GM18511 (cell line): ENCODE measurements at regions not wholly inside any gene's neighbourhood (a gene's known extent, or its start where the extent isn't known, plus 50 kb on each side); places are given as distances from the start of the nearest gene placed in this dataset.

ENCODE experiments used
- ATAC-seq: cut with Tn5 transposase; IDR thresholded peaks from one replicate; pipeline ENCODE4 v1.9.1; 2021; ENCODE audit warnings: mild to moderate bottlenecking, moderate library complexity; ENCODE audit not compliant: unreplicated experiment

DNA sequence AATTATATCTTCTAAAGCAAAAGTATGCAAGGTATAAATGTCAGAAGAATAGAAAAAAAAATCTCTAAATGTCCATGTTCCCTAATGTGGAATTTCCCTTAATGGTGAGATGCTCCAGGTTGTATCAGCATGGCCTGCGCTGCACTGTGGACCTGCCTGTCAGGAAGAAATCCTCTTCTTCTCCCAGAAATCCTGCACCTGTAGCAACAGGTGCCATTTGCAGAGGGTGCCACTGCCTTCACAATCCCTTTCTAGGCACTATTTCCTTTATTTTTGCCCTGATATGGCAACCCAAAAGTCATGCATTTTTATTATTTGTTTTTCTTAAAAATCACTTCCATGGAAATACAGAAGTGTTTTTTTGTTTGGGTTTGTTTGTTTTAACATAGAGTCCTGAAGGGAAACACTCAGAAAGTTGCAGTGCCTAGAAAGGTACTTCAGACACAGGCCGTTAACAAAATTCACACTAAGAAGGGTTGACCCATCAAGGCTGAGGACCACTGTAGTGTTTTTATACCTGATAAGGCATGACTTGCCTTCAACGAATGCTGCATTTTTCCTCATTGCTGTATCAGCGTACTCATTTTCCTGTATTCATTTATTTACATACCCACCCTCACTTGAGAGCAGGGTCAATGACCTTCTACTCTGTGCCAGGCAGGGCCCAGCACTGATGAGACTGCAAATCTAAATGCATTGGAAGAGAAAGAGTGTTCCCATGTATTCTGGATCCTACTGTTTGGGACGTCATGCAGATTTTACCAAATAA, 177.8 kb downstream of the SNX18 start:
- ATAC-seq = no peak

DNA sequence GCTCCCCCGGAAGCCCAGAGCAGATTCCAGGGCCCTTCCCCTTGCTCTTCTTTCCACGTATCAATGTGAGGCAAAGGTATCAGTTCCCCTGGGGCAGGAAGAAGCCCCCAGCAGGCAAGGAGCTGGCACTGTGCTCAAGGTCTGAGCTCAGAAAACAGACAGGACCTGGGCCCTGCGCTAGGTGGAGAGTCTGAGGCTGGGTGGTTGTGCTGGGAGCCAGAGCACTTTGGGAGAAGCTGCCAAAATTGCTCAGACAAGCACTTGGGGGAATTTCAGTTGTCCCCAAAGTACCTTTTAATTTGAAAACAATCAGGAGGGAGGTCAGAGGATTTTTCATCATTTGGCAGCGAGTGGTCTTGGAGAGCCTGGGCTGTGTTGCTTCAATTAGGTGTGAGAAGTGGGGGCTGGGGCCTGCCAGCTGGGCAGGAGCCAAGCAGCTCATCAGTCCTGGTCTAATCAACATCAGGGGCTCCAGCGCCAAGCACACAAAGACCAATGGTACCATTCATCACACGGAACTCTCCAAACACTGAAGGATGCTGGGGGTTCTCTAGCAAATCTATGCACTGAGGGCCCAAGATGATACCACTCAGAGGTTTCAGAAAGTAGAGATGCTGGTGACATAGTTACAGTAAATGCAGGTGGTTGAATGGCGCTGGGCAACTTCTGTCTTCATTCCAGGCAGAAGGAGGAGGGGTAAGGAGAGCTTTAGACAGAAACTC, 176.5 kb downstream of the SNX18 start:
- ATAC-seq = no peak

DNA sequence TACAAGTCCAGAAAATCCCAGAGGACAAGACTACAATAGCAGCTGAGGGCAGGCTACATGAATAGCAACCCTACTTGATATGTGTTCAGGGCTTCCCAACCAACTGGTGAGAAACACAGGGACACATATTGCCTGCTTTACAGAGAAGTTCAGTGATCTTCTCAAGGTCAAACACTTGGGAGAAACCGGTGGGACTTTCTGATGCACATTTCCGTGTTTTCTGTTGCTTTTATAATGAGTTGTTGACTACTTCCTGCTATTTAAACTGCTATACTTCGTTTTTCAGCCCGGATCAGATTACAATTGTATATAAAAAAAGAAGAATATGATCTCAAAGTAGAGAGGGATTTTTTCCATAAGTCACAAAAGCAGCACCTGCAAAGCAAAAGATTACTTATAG, 175.1 kb downstream of the SNX18 start:
- no peak for ATAC-seq

DNA sequence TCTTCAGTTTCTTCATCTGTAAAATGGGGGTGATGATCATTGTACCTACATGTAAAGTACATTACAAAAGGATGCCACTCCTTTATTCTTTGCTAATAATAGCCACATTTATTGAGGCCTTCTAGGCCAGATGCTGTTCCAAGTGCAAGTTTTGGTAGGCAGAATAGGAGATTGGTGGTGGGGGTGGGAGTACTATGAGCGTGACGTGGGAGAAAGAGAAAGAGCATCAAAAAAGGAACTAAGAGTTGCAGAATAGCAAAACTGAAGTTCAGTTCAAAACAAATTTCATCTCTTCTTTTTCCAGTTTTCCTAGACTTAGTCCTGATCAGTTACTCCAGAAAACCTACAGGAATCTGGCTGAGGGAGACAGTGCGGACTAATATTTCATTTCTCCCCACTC, 174.1 kb downstream of the SNX18 start:
- ATAC-seq = no peak

DNA sequence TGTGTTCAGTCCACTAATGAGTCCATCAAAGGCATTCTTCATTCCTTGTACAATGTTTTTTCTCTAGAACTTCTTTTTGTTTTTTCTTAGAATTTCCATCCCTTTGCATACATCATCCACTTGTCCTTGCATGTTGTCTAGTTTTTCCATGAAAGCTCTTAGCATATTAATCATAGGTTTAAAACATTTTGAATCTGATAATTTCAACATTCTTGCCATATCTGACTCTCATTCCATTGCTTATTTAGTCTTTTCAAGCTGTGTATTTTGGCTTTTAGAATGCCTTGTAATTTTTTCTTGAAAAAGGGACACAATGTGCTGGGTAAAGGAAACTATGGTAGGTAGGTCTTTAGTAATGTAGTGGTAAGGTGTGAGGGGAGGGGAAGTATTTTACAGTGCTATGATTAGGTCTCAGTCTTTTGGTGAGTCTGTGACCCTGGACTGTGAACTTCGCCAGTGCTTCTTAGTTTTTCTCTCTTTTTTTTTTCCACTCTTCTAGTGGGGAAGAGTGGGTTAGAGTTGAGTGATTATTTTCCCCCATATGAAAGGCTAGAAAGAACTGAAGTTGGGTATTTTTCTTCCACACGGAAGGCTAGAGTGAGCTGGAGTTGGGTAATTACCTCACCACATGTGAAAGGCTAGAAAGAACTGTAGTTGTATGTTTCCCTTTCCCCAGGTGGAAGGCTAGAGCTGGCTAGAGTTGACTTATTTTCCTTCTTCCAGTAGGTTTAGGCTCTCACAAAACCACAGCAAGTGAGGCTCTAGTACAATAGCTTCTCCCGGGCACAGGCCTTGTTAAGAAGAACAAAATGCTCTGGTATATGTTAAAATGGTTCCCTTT, 172.1 kb downstream of the SNX18 start:
- ATAC-seq = no peak

DNA sequence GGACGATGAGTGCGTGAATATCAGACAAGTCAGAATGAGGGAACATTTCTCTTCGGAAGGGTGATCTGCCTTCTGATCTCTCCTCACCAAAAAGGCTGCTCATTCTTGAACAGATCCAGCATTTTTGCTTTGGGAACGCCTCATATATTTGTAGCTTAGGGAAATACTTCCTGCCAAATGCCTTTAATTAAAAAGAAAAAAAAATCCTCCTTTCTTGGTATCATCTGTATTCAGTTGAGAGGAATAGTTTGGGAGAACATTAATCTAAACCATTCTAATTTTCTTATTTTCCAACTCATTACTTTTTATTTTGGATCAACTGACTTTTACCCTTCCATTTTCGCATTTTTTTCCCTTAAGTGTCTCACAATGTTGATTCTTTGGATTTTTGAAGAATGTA, 163.4 kb downstream of the SNX18 start:
- no peak for ATAC-seq

DNA sequence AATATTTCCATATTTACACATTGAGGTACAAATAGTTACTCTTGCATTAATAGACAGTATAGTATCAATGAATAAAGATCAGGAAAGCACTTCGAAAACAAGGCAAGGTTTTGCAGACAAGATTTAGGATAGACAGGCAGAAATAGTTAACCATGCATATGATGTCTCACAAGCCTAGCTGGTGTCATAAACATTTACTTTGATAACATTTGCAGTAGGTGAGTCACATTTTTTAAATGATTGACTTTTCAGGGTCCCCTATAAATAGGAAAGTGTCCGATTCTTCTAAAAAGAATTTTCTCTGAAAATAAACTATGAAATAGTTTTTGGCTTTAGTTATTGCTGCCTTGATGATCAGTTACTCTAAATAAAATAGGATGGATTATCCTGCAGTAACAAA, 162.1 kb downstream of the SNX18 start:
- no peak for ATAC-seq

DNA sequence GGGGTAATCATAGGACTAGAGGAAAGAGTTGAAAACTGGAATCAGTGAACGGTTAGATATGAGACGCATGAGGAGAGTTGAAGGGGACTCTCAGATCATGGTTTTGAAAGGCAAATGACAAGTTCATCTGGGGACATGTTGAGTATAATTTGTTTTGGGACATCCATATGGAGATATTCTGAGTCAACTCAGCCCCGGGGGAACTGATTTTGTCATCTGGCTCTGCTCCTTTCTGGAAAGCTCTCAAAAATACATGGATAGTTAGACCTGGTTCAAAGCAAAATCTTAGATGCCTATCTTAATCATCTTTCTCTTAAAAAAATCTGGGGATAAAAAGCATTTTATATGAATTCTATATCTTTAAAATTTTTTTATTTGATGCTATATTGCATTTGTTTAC, 161.2 kb downstream of the SNX18 start:
- ATAC-seq = no peak

DNA sequence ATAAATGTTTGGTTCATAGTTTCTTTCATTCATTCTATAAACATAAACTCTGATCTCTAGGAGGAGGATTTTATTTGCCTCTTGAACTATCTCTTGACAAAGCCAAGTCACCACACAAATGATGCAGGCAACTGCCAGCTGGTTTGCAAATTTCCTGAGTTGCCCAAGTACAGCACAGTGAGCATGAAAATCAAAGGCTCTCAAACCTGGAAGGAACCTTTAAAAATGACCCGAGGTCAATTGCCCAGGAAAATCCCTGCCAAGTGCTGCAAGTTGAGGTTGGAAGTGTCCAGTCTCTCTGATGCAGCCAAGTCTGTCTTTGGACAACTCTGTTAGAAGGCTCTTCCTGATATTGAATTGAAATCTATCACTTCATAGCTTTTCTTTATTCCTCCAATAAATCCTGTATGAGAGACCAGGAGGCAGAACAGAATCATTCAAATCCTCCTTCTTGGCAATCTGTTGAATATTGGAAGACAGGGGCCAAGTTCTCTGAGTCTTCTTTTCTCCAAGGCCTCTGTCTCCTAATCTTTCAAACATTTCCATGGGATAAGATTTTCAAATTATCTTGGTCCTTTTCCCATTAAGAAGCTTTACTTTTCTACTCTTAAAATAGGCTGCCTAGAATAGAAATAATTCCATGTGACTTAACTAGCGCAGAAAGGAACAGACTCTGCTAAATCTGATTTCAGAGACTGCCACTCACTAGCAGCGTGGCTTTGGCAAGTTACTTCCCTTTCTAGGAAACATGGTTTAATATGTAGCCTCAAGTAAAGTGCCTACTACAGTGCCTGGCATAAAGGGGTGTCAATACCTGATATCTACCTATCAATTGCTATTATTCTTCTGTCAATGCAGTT, 159.2 kb downstream of the SNX18 start:
- no peak for ATAC-seq

DNA sequence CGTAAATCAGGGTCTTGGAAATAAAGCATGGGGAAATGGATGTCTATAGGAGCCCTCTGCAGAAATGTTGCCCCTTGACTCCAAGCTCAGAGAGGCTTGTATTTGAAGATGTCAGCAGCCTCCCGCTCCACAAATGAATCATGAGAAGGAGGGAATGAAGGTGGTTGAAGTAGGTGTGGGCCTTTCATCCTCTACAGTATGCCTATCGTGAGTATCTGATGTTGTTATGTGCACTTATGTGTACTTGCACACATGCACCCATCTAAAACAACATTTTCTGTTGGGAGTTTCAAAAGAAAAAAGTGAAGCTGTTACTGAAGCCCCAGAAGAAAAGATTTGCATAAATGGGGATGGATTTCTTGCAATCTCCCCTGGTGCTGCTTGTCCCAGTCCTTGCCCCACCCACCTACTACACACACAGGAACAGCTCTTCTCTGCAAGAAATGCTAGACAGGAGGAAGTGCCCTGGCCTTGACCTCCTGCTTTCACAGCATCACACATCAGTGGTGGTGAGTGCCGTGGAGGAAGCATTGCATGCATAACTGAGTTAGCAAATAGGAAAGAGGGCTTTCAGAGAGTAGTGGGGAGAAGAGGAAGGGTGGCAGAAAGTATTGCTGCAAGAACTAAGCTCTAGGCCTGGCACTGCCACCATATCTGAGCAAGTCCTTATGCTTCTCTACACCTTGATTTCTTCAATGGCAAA, 156.1 kb downstream of the SNX18 start:
- peak; percentile 92 for ATAC-seq

DNA sequence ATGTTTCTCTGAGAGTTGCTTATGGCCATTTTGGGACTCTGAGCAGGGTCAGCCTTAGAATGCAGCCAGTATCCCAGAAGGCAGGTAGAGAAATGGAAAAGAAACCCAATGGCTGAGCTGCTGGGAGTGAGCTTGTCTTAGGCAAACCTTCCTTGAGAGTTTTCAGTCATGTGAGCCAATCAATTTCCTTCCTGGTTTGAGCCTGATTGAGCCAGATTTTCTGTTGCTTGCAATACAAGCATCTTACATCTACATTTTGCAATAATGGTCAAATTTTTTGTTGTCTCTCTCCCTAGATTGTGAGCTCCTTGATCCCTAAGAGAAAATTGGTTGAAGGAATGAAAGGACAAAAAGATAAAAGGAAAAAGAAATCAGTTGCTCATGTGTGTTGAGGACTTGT, 155.3 kb downstream of the SNX18 start:
- no peak for ATAC-seq

DNA sequence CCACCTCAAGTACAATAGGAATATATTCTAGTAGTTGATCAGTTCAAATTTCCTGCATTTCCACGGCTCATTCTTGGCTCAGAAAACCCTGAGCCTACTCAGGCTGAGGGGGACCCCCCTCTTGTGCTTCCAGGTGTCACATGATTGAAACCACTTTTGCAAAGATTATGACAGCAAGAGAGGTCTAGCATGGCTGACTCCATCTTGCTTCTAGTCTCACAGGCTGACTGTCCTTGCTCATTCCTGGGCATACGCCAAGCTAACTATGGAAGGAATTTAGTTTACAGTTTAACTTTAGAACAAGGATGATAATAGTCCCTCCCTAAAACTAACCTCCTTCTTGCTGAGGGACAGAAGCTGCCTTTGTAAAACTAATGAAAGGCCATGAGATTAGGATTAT, 154.1 kb downstream of the SNX18 start:
- ATAC-seq = no peak

DNA sequence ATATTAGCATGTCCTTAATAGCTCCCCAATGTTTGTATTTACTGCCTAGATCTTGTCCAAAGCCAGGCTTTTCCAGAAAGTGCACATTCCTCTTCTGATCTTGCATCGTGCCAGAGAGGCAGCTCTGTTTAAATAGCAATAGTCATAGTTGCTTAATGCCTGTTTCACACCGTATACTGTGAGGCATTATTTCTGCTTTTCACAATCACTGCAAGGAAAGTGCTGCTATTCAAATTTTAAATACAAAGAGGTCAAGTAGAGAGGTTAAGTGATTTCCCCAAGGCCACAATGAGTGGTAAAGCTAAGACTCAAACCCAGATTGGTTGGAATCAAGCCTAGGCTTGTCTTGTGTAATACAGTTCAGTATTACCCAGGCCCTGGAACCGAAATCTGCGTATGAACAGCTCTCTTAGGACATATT, 153.6 kb downstream of the SNX18 start:
- no peak for ATAC-seq

DNA sequence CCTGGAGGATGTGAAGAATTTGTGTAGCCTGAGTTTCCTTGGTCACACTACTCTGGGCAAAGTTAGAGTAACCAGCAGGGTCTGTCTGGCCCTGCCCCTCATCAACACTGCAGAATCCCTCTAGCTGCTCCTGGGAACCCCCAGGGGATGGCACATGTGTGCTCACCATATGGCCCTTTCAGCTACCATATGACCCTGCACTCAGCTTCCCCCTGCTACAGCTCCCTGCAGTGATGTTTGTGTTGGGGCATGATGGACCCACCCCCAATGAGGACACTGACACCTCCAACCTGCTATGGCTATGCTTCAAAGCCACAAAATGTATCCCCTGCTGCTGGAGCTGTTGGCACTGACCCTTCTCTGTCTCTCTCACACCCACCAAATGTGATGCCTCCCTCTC, 152.7 kb downstream of the SNX18 start:
- ATAC-seq = no peak

DNA sequence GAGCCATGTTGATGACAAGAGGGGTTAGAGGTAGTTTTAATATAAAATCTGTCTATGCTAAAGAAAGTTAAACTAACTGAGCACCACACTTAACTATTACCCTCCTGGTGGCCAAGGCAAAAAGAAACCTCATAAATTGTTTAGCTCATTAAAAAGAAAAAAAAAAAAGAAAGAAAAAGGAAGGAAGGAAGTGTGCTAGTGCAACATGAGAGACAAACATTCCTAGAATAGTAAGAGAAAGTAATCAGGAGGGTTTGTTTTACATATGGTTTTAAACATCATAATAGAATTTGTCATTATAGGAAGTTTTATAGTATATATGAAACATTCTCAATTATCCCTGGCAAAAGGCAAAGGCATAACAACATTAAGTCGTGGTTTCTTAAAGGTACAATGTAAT, 152.3 kb downstream of the SNX18 start:
- no peak for ATAC-seq

DNA sequence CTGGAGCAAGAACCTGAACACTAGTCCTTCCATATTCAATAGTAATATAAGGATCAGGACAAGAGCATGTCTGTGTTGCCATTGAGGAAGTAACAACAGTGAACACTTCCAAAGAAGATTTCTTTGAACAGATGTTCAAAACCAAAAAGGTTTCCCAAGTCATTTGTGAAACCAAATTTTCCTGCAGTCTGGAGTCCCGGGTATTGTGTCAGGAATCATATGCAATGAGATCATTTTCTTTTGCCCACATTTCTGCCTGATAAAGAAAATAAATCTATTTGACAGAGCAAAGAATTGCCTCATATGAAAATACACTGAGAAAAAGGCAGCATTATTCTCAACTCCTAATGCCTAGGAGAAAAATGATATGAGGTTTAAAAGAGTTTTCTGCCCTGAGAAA, 151.7 kb downstream of the SNX18 start:
- ATAC-seq = no peak

DNA sequence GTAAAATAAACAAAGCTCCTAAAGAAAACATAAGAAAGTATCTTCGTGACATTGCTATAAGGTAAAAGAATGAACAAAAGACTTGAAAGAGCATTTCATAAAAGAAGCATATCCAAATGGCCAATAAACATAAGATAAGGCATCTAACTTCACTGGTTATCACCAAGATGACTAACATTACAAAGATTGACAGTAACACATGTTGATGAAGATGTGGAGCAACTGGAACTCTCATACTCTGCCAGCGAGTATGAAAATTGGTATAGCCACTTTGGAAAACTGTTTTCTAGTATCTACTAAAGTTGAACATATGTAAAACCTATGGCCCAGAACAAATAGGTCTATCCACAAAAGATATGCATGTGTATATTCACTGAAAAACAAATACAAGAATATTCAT, 150.5 kb downstream of the SNX18 start:
- ATAC-seq = no peak

DNA sequence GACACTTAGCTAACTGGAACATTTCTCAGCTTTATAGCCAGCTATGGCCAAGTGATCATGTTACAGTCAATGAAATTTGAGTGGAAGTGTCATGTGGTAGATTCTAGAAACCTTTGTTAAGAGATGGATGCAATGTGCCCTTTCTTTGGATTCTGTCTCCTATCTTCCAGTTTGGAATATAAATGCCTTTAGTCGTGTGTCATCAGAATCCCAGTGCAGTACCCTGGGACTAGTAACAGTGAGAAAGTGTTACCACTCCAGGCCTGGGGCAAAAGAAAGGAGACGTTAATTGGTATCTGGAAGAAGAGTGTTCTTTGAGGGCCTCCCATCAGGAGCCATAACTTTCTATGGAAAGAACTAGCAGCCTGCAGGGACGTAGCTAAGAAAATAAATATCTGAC, 149.6 kb downstream of the SNX18 start:
- ATAC-seq = no peak

DNA sequence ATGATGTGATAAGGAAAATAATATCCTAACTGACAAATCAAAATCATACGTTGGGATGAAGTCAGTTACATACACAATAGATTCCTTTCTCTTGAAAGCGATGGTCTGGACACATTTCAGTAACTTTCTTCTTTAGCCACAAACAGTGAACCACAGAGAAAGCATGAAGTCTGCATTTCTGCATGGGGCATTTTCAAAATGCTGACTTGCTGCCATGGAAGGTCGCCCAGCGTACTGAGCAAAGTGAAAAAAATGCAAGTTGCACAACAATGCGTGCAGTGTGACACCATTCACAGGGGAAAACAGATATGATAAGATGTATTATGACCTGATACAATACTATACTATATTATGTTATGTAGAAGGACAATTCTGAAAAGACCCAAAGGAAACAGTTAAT, 146.3 kb downstream of the SNX18 start:
- ATAC-seq = no peak

DNA sequence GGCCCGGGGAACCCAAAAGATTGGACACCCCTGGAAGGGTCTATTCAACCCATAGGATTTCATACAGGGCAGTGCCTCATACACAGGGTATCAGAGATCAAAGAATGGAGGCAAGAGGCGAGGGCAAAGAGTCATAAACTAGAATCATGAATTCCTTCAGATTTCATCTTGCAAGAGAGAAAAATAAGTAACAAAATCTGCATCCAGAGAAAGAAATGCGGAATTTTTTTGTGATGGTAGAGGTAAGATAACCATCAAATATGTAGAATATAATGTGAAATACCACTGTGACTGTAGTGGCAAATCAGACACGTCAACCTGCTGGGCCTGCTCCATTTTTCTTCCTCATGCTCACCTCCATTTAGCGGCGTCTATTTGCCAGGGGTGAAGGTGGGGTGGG, 143.6 kb downstream of the SNX18 start:
- no peak for ATAC-seq
